Mammary epithelial cell (primary cell): ENCODE measurements at regions not wholly inside any gene's neighbourhood (a gene's known extent, or its start where the extent isn't known, plus 50 kb on each side); places are given as distances from the start of the nearest gene placed in this dataset.

Experiments
- EZH2 ChIP-seq: IDR thresholded peaks from 2 replicates; pipeline ENCODE4 v1.6.1; 2012; ENCODE audit warnings: low read length, inconsistent platforms, borderline replicate concordance
- TF ChIP-seq, protein P1 (sequence below), 2 donors: IDR thresholded peaks in 1 of 2; conservative IDR thresholded peaks in 1 of 2; 2 replicates each; pipeline ENCODE4 v1.5.1; 2011 to 2012; ENCODE audit warnings: inconsistent platforms in 2 of 2, low read length in 2 of 2, mild to moderate bottlenecking in 2 of 2, control low read depth in 1 of 2, low read depth in 1 of 2; ENCODE audit not compliant: insufficient read depth in 1 of 2; ENCODE audit errors: extremely low read depth in 1 of 2

DNA sequence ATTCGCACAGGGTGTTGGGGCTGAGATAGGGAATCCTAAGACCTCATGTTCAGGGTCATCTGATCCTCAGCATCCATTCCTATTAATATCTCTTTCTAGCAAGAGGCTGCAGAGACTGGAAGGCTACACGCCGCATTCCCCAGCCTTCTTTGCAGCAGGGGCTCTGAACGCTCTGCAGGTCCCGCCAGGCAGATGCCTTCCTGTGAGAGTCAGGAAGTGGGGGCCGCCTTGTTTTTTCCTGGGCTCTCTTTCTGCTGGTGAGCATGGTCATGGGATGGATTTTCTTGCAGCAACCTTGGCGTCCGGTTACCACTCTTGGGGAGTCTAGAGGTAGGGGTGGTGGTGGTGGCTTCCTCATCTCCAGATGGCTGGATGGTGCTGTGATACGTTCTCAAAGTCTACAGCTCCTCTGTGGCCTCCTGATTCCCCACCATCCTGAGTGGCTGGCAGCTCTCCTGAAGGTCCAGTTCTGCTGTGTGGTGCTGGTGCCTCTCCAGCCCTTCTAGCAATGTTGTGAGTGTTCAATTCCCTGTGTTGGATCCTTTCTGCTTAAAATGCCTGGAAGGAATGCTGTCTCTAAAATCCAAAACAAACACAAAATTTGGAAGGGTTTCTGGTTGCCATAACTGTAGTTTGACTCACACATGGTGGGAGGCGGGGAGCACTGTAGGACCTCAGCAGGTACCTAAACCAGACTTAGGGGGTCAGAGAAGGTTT, 111.9 kb downstream of the CEBPB start:
- TF ChIP-seq, protein P1, sequence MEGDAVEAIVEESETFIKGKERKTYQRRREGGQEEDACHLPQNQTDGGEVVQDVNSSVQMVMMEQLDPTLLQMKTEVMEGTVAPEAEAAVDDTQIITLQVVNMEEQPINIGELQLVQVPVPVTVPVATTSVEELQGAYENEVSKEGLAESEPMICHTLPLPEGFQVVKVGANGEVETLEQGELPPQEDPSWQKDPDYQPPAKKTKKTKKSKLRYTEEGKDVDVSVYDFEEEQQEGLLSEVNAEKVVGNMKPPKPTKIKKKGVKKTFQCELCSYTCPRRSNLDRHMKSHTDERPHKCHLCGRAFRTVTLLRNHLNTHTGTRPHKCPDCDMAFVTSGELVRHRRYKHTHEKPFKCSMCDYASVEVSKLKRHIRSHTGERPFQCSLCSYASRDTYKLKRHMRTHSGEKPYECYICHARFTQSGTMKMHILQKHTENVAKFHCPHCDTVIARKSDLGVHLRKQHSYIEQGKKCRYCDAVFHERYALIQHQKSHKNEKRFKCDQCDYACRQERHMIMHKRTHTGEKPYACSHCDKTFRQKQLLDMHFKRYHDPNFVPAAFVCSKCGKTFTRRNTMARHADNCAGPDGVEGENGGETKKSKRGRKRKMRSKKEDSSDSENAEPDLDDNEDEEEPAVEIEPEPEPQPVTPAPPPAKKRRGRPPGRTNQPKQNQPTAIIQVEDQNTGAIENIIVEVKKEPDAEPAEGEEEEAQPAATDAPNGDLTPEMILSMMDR (conservative IDR thresholded peaks at IDR 0.05 in 1 of 2, IDR thresholded peaks at IDR 0.05 in 1 of 2; ENCODE audit: extremely low read depth in 1 of 2, insufficient read depth in 1 of 2, low read depth in 1 of 2, low read length in 2 of 2), result no peak
- no peak for TF ChIP-seq EZH2
